DOHH2 (cell line): ENCODE measurements at regions not wholly inside any gene's neighbourhood (a gene's known extent, or its start where the extent isn't known, plus 50 kb on each side); places are given as distances from the start of the nearest gene placed in this dataset.

ENCODE experiments used
- H3F3A ChIP-seq: fragments of 200-600 bp; sonication (generic), shearing (Covaris generic); 2 replicates; pipeline ENCODE4 v1.6.0; 2016; ENCODE audit warnings: antibody characterized with exemption, mild to moderate bottlenecking; ENCODE audit not compliant: control insufficient read depth, insufficient read depth
- H3K27ac ChIP-seq: fragments of 200-600 bp; sonication (generic); 2 replicates; pipeline ENCODE4 v1.5.1; 2014; ENCODE audit warnings: low read depth, mild to moderate bottlenecking, low read length, moderate library complexity
- H3K27me3 ChIP-seq: fragments of 200-600 bp; sonication (generic); 2 replicates; pipeline ENCODE4 v1.6.1; 2014; ENCODE audit warnings: mild to moderate bottlenecking, low read length, mixed read lengths; ENCODE audit not compliant: control insufficient read depth
- H3K36me3 ChIP-seq: fragments of 200-600 bp; sonication (generic); 2 replicates; pipeline ENCODE4 v1.6.1; 2014; ENCODE audit warnings: mild to moderate bottlenecking, low read length, moderate library complexity, mixed read lengths; ENCODE audit not compliant: control insufficient read depth
- H3K4me1 ChIP-seq: fragments of 200-600 bp; sonication (generic); 2 replicates; pipeline ENCODE4 v1.6.1; 2014; ENCODE audit warnings: mild to moderate bottlenecking, low read length, mixed read lengths; ENCODE audit not compliant: control insufficient read depth
- H3K4me2 ChIP-seq: fragments of 200-600 bp; sonication (generic); 2 replicates; pipeline ENCODE4 v1.6.0; 2014; ENCODE audit warnings: mild to moderate bottlenecking, low read length, moderate library complexity
- H3K4me3 ChIP-seq: fragments of 200-600 bp; sonication (generic); 2 replicates; pipeline ENCODE4 v1.5.1; 2014; ENCODE audit warnings: mild to moderate bottlenecking, low read length, mixed read lengths
- H3K79me2 ChIP-seq: fragments of 200-600 bp; sonication (generic); 2 replicates; pipeline ENCODE4 v1.6.1; 2014; ENCODE audit warnings: mild to moderate bottlenecking, low read length, mixed read lengths; ENCODE audit not compliant: control insufficient read depth
- H3K9me2 ChIP-seq: fragments of 200-600 bp; sonication (generic); replicated peaks from 2 replicates; pipeline ENCODE4 v1.6.1; 2014; ENCODE audit warnings: mild to moderate bottlenecking, low read length, mixed read lengths; ENCODE audit not compliant: control insufficient read depth
- H3K9me3 ChIP-seq: fragments of 200-600 bp; sonication (generic); 2 replicates; pipeline ENCODE4 v1.6.1; 2014; ENCODE audit warnings: antibody characterized with exemption, low read length, mixed read lengths; ENCODE audit not compliant: control insufficient read depth, insufficient read depth
- H4K20me1 ChIP-seq: fragments of 200-600 bp; sonication (generic); 2 replicates; pipeline ENCODE4 v1.6.0; 2014; ENCODE audit warnings: low read depth, mild to moderate bottlenecking, antibody characterized with exemption, low read length, moderate library complexity; ENCODE audit not compliant: control insufficient read depth, insufficient read depth
- EZH2phosphoT487 ChIP-seq: fragments of 200-600 bp; sonication (generic); IDR thresholded peaks from 2 replicates; pipeline ENCODE4 v1.6.1; 2017; ENCODE audit warnings: borderline replicate concordance, mild to moderate bottlenecking, antibody characterized with exemption, low read length, moderate library complexity, mixed read lengths
- TF ChIP-seq, protein P1 (sequence below): fragments of 200-600 bp; sonication (generic); IDR thresholded peaks from one replicate; pipeline ENCODE4 v1.5.1; 2014; ENCODE audit warnings: antibody characterized with exemption, mild to moderate bottlenecking, low read depth, low read length; ENCODE audit not compliant: poor library complexity, severe bottlenecking

DNA sequence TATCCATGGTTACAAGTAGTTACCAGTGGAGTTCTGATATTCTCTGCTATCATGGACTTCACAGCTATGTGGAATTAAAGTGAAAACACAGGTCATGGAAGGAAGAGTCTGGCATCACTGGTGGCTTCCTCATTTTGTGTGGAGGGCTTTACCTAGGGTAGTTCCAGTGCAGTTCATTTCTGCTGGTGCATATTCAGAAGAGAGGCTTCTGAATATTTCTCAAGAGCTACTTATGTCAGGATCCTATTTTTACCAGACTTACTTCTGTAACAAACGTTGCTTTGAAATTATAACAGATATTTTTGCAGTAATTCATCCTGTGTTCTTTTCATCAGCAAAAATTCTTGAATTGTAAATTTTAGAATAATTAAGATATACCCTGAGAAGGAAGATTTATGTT is 236.5 kb upstream of the NPSR1 start:
- no peak for TF ChIP-seq EZH2phosphoT487
- TF ChIP-seq, protein P1, sequence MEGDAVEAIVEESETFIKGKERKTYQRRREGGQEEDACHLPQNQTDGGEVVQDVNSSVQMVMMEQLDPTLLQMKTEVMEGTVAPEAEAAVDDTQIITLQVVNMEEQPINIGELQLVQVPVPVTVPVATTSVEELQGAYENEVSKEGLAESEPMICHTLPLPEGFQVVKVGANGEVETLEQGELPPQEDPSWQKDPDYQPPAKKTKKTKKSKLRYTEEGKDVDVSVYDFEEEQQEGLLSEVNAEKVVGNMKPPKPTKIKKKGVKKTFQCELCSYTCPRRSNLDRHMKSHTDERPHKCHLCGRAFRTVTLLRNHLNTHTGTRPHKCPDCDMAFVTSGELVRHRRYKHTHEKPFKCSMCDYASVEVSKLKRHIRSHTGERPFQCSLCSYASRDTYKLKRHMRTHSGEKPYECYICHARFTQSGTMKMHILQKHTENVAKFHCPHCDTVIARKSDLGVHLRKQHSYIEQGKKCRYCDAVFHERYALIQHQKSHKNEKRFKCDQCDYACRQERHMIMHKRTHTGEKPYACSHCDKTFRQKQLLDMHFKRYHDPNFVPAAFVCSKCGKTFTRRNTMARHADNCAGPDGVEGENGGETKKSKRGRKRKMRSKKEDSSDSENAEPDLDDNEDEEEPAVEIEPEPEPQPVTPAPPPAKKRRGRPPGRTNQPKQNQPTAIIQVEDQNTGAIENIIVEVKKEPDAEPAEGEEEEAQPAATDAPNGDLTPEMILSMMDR = no peak
- Histone ChIP-seq H3F3A (no peaks in the 10 kb centered on the region), H3K27ac (no peak overlapping the region), H3K27me3 (no peaks in the 10 kb centered on the region), H3K4me3 (no peak overlapping the region), H3K36me3 (no peaks in the 10 kb centered on the region), H3K79me2 (no peaks in the 10 kb centered on the region), H4K20me1 (no peaks in the 10 kb centered on the region), H3K4me1 (no peaks in the 10 kb centered on the region), H3K9me2 (no peaks in the 10 kb centered on the region), H3K4me2 (no peak overlapping the region), H3K9me3 (no peaks in the 10 kb centered on the region)

DNA sequence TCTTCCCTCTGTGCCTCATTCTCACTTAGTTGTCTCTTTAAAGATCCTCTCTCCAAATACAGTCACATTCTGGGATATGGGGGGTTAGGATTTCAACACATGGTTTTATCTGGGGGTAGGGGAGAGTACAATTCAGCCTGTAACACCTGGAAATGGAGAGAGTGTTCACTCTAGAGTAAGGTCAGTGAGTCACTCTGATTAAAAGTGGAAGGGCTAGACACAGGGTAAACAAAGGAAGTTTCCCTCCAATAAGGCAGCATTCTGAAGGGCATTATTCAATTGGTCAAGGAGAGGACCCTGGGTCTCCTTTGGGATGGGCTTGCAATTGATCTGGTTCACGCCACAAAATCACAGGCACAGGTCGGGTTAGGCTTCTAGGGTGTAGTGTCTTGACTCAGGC is 232.8 kb upstream of the NPSR1 start:
- Histone ChIP-seq H3K4me3 (no peak overlapping the region), H3K4me2 (no peak overlapping the region), H3K9me3 (no peaks in the 10 kb centered on the region), H3K4me1 (no peaks in the 10 kb centered on the region), H3K9me2 (no peaks in the 10 kb centered on the region), H3K27ac (no peak overlapping the region), H3K27me3 (no peaks in the 10 kb centered on the region), H3K36me3 (no peaks in the 10 kb centered on the region), H4K20me1 (no peaks in the 10 kb centered on the region), H3F3A (no peaks in the 10 kb centered on the region), H3K79me2 (no peaks in the 10 kb centered on the region)
- TF ChIP-seq, protein P1 = no peak
- no peak for TF ChIP-seq EZH2phosphoT487

- Histone ChIP-seq H3K36me3 (no peaks in the 10 kb centered on the region), H3K27ac (no peak overlapping the region), H4K20me1 (no peaks in the 10 kb centered on the region), H3K79me2 (no peaks in the 10 kb centered on the region), H3K9me2 (no peaks in the 10 kb centered on the region), H3K9me3 (no peaks in the 10 kb centered on the region), H3K27me3 (no peaks in the 10 kb centered on the region), H3K4me2 (no peak overlapping the region), H3K4me1 (no peaks in the 10 kb centered on the region), H3F3A (no peaks in the 10 kb centered on the region), H3K4me3 (no peak overlapping the region)
- TF ChIP-seq EZH2phosphoT487 = no peak
- TF ChIP-seq, protein P1 = no peak
Observed at GRCh38 chr7:34425631-34426384, 232.2 kb upstream of the NPSR1 start.
